Right atrium auricular region (tissue), 2 donors: ENCODE measurements at regions not wholly inside any gene's neighbourhood (a gene's known extent, or its start where the extent isn't known, plus 50 kb on each side); places are given as distances from the start of the nearest gene placed in this dataset.
A peak's percentile ranks its signal among the peaks of the same experiment; 100 is the strongest.

Source experiments
- DNase-seq: peaks from one replicate; pipeline ENCODE4 v3.0.0-alpha.2; 2019; ENCODE audit warnings: low spot score
- H3K27ac ChIP-seq, 2 donors: fragments of 200-600 bp; sonication (generic); 1 replicate in 1 of 2; 2 replicates in 1 of 2; pipeline ENCODE4 v1.5.1; 2016 to 2019
- H3K27me3 ChIP-seq, 2 donors: fragments of 200-600 bp; sonication (generic); one replicate each; pipeline versions ENCODE4 v1.5.1 to v1.6.0; 2017 to 2019
- H3K36me3 ChIP-seq: fragments of 200-600 bp; sonication (generic); one replicate; pipeline ENCODE4 v1.5.1; 2016
- H3K4me1 ChIP-seq, 2 donors: fragments of 200-600 bp; sonication (generic); one replicate each; pipeline versions ENCODE4 v1.5.1 to v1.6.0; 2017 to 2019
- H3K4me3 ChIP-seq, 2 donors: fragments of 200-600 bp; sonication (generic); 1 replicate in 1 of 2; 2 replicates in 1 of 2; pipeline ENCODE4 v1.5.1; 2017 to 2019; ENCODE audit warnings: mild to moderate bottlenecking in 1 of 2, moderate library complexity in 1 of 2
- H3K9me3 ChIP-seq, 2 donors: fragments of 200-600 bp; sonication (generic); one replicate each; pipeline ENCODE4 v1.5.1; 2019
- TF ChIP-seq, protein P1 (sequence below), 2 donors: fragments of 200-600 bp; sonication (generic); IDR thresholded peaks; one replicate each; pipeline ENCODE4 v1.5.1; 2019; ENCODE audit warnings: antibody characterized with exemption in 2 of 2

DNA sequence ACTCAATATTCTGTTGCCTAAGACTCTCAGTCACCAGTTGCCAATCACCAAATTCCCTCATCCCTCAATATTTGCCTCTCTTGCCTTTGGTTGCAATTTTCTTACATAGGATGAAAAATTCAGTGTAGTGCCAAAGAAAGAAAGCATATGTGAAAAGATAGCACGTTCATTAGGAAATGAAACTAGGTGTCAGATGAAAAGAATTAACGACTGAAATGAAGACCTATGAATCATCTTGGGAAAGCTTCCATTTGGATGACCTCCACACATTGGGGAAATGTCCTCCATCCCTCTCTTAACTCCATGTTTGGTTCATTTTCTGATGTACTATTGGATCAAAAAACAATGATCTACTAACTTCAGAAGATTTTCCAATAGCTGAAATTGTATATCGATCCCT lies 145.1 kb upstream of the MEOX2 start:
- H3K27ac ChIP-seq = no peak overlapping the region
- H3K36me3 ChIP-seq = no peaks in the 10 kb centered on the region

DNA sequence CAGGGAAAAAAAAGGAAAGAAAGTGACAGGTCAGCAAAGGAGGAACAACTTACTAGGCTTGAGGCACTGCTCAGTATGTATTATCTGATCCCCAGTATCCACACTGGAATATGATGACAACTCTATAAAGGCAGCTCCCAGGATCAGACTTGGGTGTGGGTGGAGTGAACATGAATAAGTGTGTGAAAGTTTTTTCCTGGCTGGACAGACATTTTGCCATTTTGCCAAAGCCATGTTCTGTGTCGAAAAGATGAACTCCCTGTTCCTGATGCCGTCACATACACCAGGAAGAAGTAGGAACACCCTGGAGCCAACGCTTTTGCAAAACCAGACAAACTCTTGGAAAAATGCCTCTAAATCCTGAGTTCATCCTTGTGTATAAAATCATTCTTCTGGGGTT lies 143.2 kb upstream of the MEOX2 start:
- H3K9me3 ChIP-seq = no peaks in the 10 kb centered on the region
- DNase-seq = peak; percentile 69
- peaks cover 0 to 22% of the 10 kb centered on the region in 2 donors for H3K4me1 ChIP-seq
- H3K27ac ChIP-seq = peak overlapping the region in 1 of 2 donors; percentile 49
- H3K36me3 ChIP-seq = no peaks in the 10 kb centered on the region
- no peak overlapping the region for H3K4me3 ChIP-seq
- H3K27me3 ChIP-seq = no peaks in the 10 kb centered on the region
- TF ChIP-seq, protein P1, sequence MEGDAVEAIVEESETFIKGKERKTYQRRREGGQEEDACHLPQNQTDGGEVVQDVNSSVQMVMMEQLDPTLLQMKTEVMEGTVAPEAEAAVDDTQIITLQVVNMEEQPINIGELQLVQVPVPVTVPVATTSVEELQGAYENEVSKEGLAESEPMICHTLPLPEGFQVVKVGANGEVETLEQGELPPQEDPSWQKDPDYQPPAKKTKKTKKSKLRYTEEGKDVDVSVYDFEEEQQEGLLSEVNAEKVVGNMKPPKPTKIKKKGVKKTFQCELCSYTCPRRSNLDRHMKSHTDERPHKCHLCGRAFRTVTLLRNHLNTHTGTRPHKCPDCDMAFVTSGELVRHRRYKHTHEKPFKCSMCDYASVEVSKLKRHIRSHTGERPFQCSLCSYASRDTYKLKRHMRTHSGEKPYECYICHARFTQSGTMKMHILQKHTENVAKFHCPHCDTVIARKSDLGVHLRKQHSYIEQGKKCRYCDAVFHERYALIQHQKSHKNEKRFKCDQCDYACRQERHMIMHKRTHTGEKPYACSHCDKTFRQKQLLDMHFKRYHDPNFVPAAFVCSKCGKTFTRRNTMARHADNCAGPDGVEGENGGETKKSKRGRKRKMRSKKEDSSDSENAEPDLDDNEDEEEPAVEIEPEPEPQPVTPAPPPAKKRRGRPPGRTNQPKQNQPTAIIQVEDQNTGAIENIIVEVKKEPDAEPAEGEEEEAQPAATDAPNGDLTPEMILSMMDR (IDR thresholded peaks at IDR 0.05) = no peak

More for the DNA sequence above, 145.1 kb upstream of the MEOX2 start:
- H3K9me3 ChIP-seq = no peaks in the 10 kb centered on the region
- DNase-seq = no peak
- H3K4me1 ChIP-seq = peaks cover 0 to 22% of the 10 kb centered on the region in 2 donors
- TF ChIP-seq, protein P1 (IDR thresholded peaks at IDR 0.05) = no peak
- H3K27me3 ChIP-seq = no peaks in the 10 kb centered on the region
- H3K4me3 ChIP-seq = no peak overlapping the region

DNA sequence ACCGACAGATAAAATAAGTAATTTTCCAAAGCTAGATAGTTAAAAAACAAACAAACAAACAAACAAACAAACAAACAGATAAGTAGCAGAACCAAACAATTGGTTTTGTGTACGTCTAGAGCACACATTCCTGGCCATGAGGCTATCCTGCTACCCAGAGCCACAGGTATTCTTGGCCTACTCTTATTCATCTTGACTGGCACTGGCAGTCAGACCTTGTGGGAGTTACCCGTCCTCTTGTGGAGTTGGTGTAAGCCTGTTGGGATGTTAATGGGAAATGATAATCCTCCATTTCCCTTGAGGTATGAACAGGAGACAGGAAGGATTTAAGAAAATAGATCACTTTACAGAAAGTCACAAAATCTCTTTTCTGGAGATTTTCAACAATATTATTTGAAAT lies 142.4 kb upstream of the MEOX2 start:
- Histone ChIP-seq H3K27ac (peak overlapping the region in 1 of 2 donors; percentile 49), H3K27me3 (no peaks in the 10 kb centered on the region), H3K36me3 (no peaks in the 10 kb centered on the region), H3K4me3 (no peak overlapping the region), H3K9me3 (no peaks in the 10 kb centered on the region), H3K4me1 (peaks cover 0 to 22% of the 10 kb centered on the region in 2 donors)
- no peak for DNase-seq
- TF ChIP-seq, protein P1 (IDR thresholded peaks at IDR 0.05) = no peak

DNA sequence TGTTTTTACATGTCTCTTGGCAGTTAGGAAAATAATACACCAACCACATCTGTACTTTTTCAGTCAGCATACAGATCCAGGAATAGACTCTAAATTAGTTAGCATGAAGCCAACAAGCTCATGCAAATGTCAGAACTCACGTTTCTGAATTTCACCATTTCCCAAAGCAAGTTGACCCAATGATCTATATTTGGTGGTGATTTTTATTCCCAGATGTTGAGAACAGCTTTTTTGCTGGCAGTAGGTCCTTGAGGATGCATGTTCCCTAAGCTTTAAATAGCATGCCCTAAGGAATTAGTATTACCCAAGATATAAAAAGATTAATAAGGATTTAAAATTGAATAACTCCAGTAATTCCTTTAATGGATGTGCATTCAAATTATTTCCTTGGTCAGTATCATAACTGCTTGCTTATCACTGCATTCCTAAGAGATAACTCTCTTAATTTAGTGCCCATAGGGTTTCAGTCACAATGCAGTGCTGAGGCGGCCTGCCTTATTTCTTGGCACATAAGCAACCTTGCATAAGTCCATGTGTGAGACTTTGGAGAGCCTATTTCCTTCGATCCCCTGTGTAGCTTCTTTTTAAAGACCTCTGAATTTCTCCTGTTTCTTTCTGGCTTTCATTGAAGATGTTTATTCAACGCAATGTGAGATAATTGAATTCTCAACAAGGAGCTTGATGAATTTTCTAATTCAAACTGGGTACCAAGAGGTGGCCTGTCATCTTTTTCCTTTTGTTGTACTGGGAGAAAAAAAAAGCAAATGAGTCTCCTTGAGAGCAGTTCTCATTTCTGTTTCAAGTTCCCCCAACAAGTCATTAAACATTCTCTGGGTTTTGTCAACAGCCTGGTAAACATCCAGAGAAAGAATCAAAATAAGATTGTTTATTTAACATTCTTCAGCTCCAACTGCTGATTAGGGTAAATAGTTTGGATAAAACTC lies 135.3 kb upstream of the MEOX2 start:
- Histone ChIP-seq H3K27me3 (no peaks in the 10 kb centered on the region), H3K36me3 (no peaks in the 10 kb centered on the region), H3K4me3 (no peak overlapping the region), H3K27ac (peak overlapping the region in 1 of 2 donors; percentile 19), H3K4me1 (no peaks in the 10 kb centered on the region), H3K9me3 (no peaks in the 10 kb centered on the region)
- TF ChIP-seq, protein P1 (IDR thresholded peaks at IDR 0.05) = no peak
- DNase-seq = no peak

DNA sequence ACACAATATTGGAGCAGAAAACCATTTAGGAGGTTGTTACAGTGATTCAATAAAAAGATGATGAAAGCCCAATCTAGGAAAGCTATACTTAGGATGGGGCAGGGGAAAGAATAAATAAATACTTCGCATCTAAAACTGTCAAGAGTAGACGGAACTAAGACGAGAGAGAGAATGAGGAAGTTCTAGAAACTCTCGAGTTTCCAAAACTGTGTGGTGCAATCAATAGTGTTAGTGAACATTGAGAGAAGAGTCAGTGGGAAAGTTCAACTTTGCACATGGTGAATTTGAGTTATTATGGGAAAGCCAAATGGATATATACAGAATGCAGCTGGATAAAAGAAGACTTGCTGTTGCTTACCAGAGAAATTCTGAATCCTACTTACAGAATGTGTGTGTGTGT lies 133.8 kb upstream of the MEOX2 start:
- H3K27ac ChIP-seq = no peak overlapping the region
- H3K4me1 ChIP-seq = no peaks in the 10 kb centered on the region
- no peaks in the 10 kb centered on the region for H3K36me3 ChIP-seq
- TF ChIP-seq, protein P1 (IDR thresholded peaks at IDR 0.05) = no peak
- DNase-seq = no peak
- no peaks in the 10 kb centered on the region for H3K9me3 ChIP-seq
- no peaks in the 10 kb centered on the region for H3K27me3 ChIP-seq
- H3K4me3 ChIP-seq = no peak overlapping the region
